GM19239 (cell line): ENCODE measurements at regions not wholly inside any gene's neighbourhood (a gene's known extent, or its start where the extent isn't known, plus 50 kb on each side); places are given as distances from the start of the nearest gene placed in this dataset.

Experiments used
- DNase-seq: peaks from one replicate; pipeline ENCODE4 v3.0.0; 2011; ENCODE audit warnings: low spot score; ENCODE audit not compliant: insufficient read length
- FAIRE-seq: peaks from 2 replicates; lab custom pipeline; 2011; peaks lifted over from hg19 to GRCh38; lab: Jason Lieb, UNC

- FAIRE-seq (no peak), DNase-seq (no peak)
These were observed 138.8 kb downstream of the GABRG1 start for GRCh38 chr4:45985038-45985437.

GRCh38 chr4:45971108-45971507, 152.7 kb downstream of the GABRG1 start:
- FAIRE-seq (no peak), DNase-seq (no peak)

DNA sequence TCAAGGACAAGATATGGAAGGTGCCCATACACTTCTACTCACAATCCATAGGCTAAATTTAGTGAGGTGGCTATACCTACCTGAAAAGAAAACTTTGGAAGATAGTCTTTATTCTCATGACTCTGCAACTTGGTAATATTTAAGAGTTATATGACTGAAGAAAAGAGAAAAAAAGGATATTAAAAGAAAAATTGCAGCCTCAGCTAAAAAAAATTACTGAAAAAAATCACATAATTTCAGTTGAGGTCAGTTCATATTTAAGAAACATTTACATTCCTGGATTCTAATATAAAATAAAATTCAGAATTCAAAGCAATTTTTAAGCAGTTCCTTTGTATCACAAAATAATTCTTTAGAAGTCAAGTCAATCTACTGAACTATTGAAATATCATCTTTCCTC, 166.5 kb downstream of the GABRG1 start:
- FAIRE-seq, result no peak
- no peak for DNase-seq

- no peak for DNase-seq
- FAIRE-seq, result no peak
These were observed 169.6 kb downstream of the GABRG1 start for GRCh38 chr4:45954276-45954675.

DNA sequence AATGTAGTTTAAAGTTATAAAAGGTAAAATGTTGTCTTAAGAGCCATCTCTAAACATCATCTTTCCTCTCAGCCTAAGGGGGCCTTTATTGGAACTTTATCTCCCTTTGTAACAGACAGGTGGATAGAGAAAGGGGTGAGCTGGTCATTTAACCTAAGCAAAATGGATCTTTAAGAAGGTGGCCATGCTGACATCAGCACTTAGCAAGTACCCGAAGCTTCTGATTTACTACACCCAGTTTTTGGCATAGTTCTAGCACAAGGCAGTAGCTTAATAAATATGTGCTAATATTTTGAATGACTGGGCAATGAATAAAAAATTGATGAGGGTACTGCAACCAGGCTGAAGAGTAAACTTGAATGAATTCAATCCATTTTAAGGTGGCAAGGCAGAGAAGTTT, 172.7 kb downstream of the GABRG1 start:
- FAIRE-seq (no peak), DNase-seq (no peak)

DNA sequence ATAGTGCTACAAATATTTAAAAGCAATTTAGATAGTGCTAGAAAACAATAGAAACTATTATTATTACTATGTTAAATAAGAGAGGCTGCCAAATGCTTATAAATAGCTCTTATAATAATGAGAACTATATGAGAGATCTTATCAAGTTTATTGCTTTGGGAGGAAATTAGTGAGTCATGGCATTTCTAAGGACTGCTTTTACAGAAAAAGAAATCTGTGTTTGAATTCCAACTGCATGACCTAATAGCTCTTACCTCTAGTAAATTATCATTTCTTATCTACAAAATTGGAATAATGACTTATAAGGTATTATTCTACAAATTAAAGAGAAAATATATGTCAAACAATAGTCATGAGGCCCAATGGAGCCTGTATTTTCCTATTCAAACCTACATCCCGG, 177.2 kb downstream of the GABRG1 start:
- FAIRE-seq (no peak), DNase-seq (no peak)

DNA sequence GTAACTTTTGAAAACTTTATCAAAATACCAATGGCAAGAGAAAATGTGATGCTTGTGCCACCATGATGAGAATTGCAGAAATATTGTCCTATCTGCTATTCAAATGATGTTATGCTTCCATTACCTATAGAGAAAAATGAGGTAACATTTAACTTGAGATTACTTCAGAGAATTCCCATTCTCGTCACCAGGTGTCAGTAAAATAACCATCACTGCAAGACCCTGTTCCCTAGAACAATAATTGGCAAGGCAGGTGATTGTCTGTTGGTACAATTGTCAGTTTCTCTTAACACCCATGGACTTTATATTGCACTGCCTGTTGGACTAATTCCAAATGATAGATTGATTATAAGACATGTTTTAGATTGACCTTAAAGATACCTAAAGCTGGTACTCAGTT, 179.9 kb downstream of the GABRG1 start:
- DNase-seq (no peak), FAIRE-seq (no peak)

DNA sequence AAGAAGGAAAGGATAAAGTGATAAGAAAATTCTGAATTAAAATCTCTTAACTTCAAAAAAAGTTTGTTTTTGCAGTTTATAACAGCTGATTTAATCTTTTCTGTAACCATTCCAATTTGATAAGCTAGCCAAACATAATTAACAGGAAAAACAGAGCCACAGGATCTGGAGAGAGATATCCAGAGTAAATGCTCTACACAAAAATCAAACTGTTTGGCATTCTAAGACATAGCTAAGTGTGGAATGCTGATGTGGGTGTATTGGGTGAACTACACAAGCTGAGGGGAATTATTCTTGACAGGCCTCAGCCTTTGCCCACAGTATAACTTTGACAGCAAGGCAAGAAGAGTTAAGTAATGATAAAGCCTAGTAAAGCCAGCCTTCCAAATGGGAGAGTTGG, 184.8 kb downstream of the GABRG1 start:
- FAIRE-seq, result no peak

DNA sequence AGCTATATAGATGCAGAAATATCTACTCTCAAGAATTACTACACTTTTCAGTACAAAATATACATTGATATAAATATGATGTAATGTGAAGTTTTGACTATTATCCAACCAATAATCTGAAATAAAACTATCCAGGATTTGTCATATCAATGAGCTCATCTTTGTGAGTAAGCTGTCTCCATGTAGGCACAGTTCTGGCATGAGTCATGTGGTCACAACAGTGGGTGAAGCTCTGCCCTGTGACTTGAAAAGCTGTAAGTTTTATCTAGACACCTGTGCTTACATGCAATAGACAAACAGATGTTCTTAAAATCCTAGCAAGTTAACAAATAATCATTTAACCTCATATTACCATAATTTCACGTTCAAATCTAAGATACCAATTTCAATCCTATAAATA, 192.7 kb downstream of the GABRG1 start:
- FAIRE-seq (no peak), DNase-seq (no peak)

More for the DNA sequence above, 184.8 kb downstream of the GABRG1 start:
- no peak for DNase-seq

- no peak for DNase-seq
These were observed 196.2 kb downstream of the GABRG1 start for GRCh38 chr4:45927641-45928040.

DNA sequence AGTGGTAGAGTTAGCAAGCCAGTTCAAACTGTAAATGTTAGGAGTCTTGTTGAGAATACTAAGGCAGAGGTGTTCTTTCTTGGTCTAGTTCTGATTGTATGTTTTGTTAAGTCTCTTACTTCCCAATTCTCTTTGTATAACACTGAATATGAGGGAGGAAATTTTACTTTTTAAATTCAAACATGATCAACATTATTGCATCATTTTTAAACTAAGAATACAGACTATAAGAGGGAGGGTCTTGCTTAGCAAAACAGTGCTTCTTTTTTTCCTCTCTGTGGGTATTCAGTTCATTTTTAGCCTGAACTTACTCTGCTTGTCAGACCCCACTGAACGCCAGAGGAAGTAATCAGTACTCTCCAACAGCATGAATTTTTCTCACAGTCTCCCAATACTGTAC, 198.0 kb downstream of the GABRG1 start:
- DNase-seq, result no peak
- FAIRE-seq, result no peak

More at GRCh38 chr4:45927641-45928040, 196.2 kb downstream of the GABRG1 start:
- no peak for FAIRE-seq

- FAIRE-seq, result no peak
- no peak for DNase-seq
These were observed 203.0 kb downstream of the GABRG1 start for GRCh38 chr4:45920861-45921260.

DNA sequence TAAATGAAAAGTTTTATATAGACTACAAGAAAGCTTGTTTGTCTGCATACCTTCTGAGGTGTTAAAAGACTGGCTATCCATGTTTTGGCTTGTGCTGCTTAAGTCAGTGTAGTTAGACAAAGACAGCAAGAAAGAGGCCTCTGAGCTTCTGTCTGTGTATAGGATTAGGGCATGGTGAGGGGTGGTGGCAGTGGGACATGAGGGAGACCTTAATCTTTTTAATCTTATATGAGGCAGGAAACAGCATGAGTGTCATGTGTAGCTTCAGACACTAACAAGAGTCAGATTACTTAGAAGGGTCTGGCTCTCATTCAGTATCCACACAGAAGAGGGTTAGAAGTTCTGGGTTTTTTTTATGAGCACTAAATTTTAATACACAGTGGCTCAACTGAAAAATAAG, 213.3 kb downstream of the GABRG1 start:
- no peak for FAIRE-seq

GRCh38 chr4:45897946-45898585, 225.8 kb downstream of the GABRG1 start:
- DNase-seq (no peak), FAIRE-seq (no peak)

More for the DNA sequence above, 213.3 kb downstream of the GABRG1 start:
- no peak for DNase-seq

- FAIRE-seq, result no peak
- DNase-seq, result no peak
These were observed 240.4 kb downstream of the GABRG1 start for GRCh38 chr4:45883421-45883820.

- no peak for FAIRE-seq
These were observed 247.5 kb downstream of the GABRG1 start for GRCh38 chr4:45876235-45876890.

DNA sequence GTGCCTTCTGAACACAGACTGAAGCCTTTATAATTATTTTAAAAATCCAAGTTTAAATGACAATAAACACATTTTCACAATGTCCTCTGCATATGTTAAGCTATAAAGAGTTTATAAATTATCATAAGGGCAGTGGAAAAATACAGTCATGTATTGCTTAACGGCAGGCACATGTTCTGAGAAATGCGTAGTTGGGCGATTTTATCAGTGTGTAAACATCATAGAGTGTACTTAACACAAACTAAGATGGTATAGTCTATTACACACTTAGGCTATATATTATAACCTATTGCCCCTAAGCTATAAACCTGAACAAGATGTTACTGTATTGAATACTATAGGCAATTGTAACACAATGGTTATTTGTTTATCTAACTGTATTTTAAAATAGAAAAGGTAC, 254.7 kb downstream of the GABRG1 start:
- FAIRE-seq (no peak), DNase-seq (no peak)

More at GRCh38 chr4:45876235-45876890, 247.5 kb downstream of the GABRG1 start:
- no peak for DNase-seq

DNA sequence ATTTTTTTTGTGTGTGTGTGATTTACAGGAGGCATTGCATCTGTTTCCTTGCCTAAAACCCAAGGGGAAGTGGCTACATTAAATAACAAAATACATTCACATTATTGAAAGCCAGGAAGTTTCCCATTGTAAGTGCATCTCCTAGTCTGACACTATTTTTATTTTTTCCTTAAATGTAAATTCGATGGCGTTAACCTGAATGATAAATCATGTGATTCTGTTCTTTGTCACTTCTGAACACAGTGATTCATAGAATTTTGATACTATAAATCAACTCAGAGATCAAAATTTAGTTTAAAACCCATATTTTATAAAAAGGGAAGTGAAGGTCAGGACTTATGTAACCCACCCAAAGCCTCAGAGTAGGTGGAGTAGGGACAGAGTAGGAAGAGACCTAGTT, 258.1 kb downstream of the GABRG1 start:
- FAIRE-seq (no peak), DNase-seq (no peak)

DNA sequence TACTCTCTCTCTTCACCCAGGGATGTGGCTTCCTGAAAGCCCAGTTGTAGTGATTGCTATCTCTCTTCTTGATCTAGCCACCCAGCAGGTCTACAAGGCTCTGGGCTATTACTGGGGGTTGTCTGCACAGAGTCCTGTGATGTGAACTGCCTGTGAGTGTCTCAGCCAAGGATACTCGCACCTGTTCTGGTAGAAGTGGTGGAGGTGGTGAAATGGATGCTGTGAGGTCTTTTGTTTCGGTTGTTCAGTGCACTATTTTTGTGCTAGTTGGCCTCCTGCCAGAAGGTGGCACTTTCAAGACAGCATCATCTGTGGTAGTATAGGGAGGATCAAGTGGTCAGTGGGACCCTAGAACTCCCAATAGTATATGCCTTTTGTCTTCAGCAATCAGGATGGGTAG, 268.0 kb downstream of the GABRG1 start:
- FAIRE-seq, result no peak
- no peak for DNase-seq

GRCh38 chr4:45846016-45846415, 277.8 kb downstream of the GABRG1 start:
- DNase-seq (no peak), FAIRE-seq (no peak)

- DNase-seq (no peak), FAIRE-seq (no peak)
These were observed 282.1 kb downstream of the GABRG1 start for GRCh38 chr4:45841791-45842190.

DNA sequence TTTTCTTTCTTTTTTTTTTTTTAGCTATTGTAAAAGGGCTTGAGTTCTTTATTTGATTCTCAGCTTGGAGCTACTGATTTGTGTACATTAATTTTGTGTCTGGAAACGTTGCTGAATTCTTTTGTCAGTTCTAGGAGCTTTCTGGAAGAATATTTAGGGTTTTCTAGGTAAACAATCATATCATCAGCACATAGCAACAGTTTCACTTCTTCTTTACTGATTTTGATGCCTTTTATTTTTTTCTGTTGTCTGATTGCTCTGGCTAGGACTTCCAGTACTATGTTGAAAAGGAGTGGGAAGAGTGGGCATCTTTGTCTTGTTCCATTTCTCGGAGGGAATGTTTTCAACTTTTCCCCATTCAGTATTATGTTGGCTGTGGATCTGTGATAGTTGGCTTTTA, 292.2 kb downstream of the GABRG1 start:
- DNase-seq, result no peak
- no peak for FAIRE-seq
